GM19468 (cell line): ENCODE measurements at regions not wholly inside any gene's neighbourhood (a gene's known extent, or its start where the extent isn't known, plus 50 kb on each side); places are given as distances from the start of the nearest gene placed in this dataset.

Source experiments
- ATAC-seq: cut with Tn5 transposase; IDR thresholded peaks from one replicate; pipeline ENCODE4 v1.9.1; 2021; ENCODE audit warnings: mild to moderate bottlenecking, moderate library complexity, moderate number of reproducible peaks; ENCODE audit not compliant: unreplicated experiment; ENCODE audit errors: extremely low read depth

- ATAC-seq, result no peak
Measured at GRCh38 chr5:18967637-18968036, 1020.4 kb downstream of the CDH18 start.

GRCh38 chr5:18968966-18969365 is 1019.0 kb downstream of the CDH18 start:
- no peak for ATAC-seq

- ATAC-seq, result no peak
Measured at GRCh38 chr5:18970000-18970399, 1018.0 kb downstream of the CDH18 start.

GRCh38 chr5:18972177-18972576 is 1015.8 kb downstream of the CDH18 start:
- ATAC-seq, result no peak

- no peak for ATAC-seq
Measured at GRCh38 chr5:18975624-18976023, 1012.4 kb downstream of the CDH18 start.

GRCh38 chr5:18977880-18978279 is 1010.1 kb downstream of the CDH18 start:
- ATAC-seq, result no peak

- ATAC-seq, result no peak
Measured at GRCh38 chr5:18984559-18985080, 1003.4 kb downstream of the CDH18 start.

- no peak for ATAC-seq
Measured at GRCh38 chr5:18985171-18985758, 1002.7 kb downstream of the CDH18 start.

GRCh38 chr5:18987101-18987500 is 1000.9 kb downstream of the CDH18 start:
- ATAC-seq, result no peak

- ATAC-seq, result no peak
Measured at GRCh38 chr5:18990852-18991251, 997.1 kb downstream of the CDH18 start.

- ATAC-seq, result no peak
Measured at GRCh38 chr5:18992264-18992663, 995.7 kb downstream of the CDH18 start.

GRCh38 chr5:18999478-18999877 is 988.5 kb downstream of the CDH18 start:
- ATAC-seq, result no peak

- no peak for ATAC-seq
Measured at GRCh38 chr5:19001054-19001453, 986.9 kb downstream of the CDH18 start.

GRCh38 chr5:19001539-19001938 is 986.5 kb downstream of the CDH18 start:
- ATAC-seq, result no peak

- no peak for ATAC-seq
Measured at GRCh38 chr5:19002111-19002510, 985.9 kb downstream of the CDH18 start.

- ATAC-seq, result no peak
Measured at GRCh38 chr5:19018822-19019221, 969.2 kb downstream of the CDH18 start.

- ATAC-seq, result no peak
Measured at GRCh38 chr5:19031491-19031890, 956.5 kb downstream of the CDH18 start.

GRCh38 chr5:19035816-19036215 is 952.2 kb downstream of the CDH18 start:
- no peak for ATAC-seq

GRCh38 chr5:19042106-19042505 is 945.9 kb downstream of the CDH18 start:
- ATAC-seq, result no peak

- ATAC-seq, result no peak
Measured at GRCh38 chr5:19044311-19044710, 943.7 kb downstream of the CDH18 start.

- ATAC-seq, result no peak
Measured at GRCh38 chr5:19044931-19045695, 942.9 kb downstream of the CDH18 start.

- no peak for ATAC-seq
Measured at GRCh38 chr5:19047277-19047676, 940.7 kb downstream of the CDH18 start.
